AML-193 (cell line): ENCODE measurements at regions not wholly inside any gene's neighbourhood (a gene's known extent, or its start where the extent isn't known, plus 50 kb on each side); places are given as distances from the start of the nearest gene placed in this dataset.

ENCODE experiments used
- DNase-seq, 2 experiments: peaks; one replicate each; lab custom pipeline; 2025; lab: John Stamatoyannopoulos, UW

DNA sequence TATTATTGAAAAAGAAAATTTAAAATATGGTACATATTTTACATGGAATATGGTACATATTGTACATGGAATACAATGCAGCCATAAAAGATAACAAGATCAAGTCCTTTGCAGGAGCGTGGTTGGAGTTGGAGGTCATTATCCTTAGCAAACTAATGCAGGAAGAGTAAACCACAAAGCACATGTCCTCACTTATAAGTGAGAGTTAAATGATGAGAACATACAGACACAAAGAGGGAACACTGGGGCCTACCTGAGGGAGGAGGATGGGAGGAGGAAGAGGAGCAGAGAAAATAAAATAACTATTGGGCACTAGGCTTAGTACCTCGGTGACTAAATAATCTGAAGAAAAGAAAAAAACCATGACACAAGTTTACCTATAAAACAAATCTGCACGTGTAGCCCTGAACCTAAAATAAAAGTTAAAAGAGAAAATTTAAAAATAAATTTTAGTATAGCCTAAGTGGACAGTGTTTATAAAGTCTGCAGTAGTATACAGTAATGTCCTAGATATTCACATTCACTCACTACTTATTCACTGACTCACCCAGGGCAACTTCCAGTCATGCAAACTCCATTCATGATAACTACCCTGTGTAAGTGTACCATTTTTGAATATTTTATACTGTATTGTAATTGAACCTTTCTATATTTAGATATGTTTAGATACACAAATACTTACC, 204.4 kb downstream of the FAM76B start:
- no peak for DNase-seq

DNA sequence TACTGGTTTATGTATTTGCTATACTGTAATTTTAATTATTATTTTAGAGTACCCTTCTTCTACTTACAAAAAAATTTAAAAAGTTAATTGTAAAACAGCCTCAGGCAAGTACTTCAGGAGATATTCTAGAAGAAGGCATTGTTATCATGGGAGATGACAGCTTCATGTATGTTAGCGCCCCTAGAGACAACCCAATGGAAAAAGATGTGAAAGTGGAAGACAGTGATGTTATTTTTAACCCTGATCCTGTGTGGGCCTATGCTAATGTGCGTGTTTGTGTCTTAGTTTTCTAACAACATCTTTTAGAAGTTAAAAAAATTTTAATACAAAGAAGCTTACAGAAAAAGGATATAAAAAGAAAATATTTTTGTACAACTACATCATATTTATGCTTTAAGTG, 205.0 kb downstream of the FAM76B start:
- no peak for DNase-seq

DNA sequence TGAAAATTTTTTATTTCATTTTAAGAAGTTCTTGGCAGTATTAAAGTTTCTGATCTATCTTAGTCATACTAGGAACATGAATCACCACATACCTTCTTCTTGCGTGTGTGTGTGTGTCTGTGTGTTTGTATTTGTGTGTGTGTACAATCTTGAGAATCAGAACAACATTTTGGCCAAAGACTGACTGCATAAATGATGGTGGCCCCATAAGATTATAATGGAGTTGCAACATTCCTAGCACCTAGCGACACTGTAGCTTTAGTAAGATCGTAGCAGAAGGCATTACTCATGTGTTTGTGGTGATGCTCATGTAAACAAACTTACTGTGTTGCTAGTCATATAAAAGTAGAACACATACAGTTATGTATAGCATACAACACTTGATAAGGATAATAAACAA, 205.4 kb downstream of the FAM76B start:
- DNase-seq, result no peak

GRCh38 chr11:95577716-95578460, 211.7 kb downstream of the FAM76B start:
- no peak for DNase-seq

GRCh38 chr11:95576146-95576845, 213.3 kb downstream of the FAM76B start:
- no peak for DNase-seq

GRCh38 chr11:95575517-95575916, 214.1 kb downstream of the FAM76B start:
- no peak for DNase-seq

- no peak for DNase-seq
Measured at GRCh38 chr11:95571718-95572260, 217.8 kb downstream of the FAM76B start.

- DNase-seq, result no peak
Measured at GRCh38 chr11:95570845-95571244, 218.7 kb downstream of the FAM76B start.

- no peak for DNase-seq
Measured at GRCh38 chr11:95569207-95569606, 220.4 kb downstream of the FAM76B start.

- no peak for DNase-seq
Measured at GRCh38 chr11:95568281-95568680, 221.3 kb downstream of the FAM76B start.

- no peak for DNase-seq
Measured at GRCh38 chr11:95567685-95568084, 221.9 kb downstream of the FAM76B start.

DNA sequence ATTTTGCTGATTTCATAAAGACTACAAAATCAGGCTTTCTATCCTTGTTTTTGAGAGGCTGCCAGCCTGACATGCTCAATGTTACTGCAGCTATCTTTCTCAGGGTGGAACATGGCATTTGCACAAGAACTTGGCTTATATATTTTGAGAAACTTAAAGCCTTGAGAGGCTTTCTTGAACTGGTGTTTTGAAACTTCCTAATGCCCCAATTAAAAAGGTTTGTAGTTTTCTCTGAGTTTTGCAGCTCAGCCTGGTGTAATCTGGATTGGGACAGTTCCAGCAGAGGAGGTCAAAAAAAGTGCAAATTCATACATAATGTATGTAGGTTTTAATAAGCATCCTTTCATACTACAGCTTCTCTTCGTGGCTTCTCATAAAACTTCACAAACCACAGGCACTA, 223.4 kb downstream of the FAM76B start:
- DNase-seq, result peak; percentile 9 to 18

- no peak for DNase-seq
Measured at GRCh38 chr11:95565724-95566141, 223.8 kb downstream of the FAM76B start.

- no peak for DNase-seq
Measured at GRCh38 chr11:95563859-95564258, 225.7 kb downstream of the FAM76B start.

- no peak for DNase-seq
Measured at GRCh38 chr11:95563173-95563572, 226.4 kb downstream of the FAM76B start.

DNA sequence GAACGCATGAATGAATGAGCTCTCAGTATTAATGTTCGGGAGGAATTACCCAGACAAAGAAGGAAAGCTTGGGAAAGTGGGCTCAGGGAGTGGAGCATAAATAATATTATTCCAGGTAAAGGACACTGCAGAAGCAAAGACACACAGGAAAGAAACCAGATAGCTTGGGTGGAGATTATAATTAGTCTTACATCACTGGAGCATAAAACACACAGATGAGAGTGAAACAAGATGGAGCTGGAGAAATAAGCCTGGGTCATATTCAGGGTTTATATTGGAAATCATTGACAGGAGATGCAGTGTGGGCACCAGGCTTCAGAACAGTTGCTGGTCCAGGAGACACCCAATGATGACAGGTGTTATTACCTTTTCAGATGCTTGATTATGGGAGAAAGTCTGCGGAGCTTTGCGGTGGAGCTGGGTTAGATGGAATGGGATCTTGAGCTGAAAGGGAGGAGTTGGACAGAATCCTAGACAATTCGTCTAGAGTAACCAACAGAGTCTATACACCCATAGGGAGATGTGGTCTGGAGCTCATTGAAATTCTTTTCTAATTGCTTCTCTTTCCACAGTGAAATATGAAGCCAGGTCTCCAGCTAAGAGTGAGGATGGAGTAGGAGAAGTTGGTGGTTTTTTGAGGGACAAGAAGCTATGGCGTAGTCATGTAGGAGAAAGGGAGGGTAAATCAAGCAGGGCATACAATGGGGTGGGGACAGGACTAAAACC, 227.2 kb downstream of the FAM76B start:
- DNase-seq, result no peak

GRCh38 chr11:95559899-95560298, 229.7 kb downstream of the FAM76B start:
- DNase-seq, result no peak

- no peak for DNase-seq
Measured at GRCh38 chr11:95557376-95557775, 232.2 kb downstream of the FAM76B start.

DNA sequence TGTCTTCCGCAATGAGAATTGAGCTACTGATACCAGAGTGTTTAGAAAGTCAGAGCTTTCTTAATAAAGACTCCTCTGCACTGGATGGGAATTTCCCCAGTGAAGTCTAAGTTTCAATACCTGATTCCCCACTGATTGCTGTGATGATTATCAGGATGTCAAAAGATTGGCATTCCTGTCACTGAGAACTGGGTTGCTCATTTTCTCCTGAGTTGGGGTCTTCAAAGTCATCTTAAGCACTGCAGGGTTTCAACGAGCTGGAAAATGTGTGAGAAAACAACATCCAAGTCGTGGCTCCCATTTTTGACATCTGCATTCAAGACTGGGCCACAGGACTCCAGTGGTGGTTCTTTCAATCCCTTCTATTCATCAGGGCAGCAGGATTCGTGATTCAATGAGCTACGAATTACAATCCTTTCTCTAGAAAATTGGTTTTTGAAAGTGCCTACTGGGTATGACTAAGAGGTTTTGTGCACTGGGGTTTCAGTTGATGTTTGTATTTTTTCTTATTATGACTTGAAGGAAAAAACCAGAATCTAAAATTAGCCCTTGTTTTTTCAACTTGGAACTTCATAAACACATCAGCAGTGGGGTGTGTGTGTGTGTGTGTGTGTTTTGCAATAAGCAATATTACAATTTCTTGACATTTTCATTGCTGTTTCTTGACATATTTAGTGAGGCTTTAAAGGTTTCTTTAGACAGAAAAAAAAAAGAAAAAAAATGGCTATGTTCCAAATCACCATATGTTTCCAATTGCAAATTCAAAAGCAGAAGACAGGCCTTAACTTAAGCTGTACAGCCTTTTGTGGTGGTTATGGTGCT, 233.0 kb downstream of the FAM76B start:
- DNase-seq, result no peak

DNA sequence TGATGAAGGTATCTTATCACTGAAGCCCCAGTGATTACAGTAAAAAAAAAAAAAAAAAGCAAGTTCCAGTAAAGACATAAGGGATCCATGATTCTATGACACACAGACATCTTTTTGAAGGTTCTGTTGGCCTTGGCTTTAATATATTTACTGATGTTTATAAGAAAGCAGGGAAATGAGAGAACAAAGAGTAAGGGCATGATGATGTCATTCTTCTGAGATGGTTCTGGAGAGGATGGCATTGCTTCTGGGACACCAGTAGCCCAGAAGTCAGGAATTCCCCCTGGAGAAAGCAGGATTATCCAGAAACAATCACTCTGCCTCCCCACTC, 233.6 kb downstream of the FAM76B start:
- DNase-seq, result no peak

- no peak for DNase-seq
Measured at GRCh38 chr11:95554911-95555310, 234.7 kb downstream of the FAM76B start.
